CD4-positive, alpha-beta T cell (primary cell): ENCODE measurements at regions not wholly inside any gene's neighbourhood (a gene's known extent, or its start where the extent isn't known, plus 50 kb on each side); places are given as distances from the start of the nearest gene placed in this dataset.

ENCODE experiments used
- ATAC-seq: fragments of 200-7000 bp; cut with Tn5 transposase; one replicate; pipeline ENCODE4 v1.10.0; 2022; ENCODE audit warnings: mild to moderate bottlenecking; ENCODE audit not compliant: poor library complexity
- CTCF ChIA-PET: fragments of 350-600 bp; sonication (Branson Sonifier 250); formaldehyde crosslinking; loops from one replicate; lab custom pipeline; 2021; ENCODE audit warnings: antibody characterized with exemption, inconsistent platforms; lab: Charles Lee
- POLR2A ChIA-PET: fragments of 350-600 bp; sonication (Branson Sonifier 250); formaldehyde crosslinking; loops from one replicate; lab custom pipeline; 2021; ENCODE audit warnings: antibody characterized with exemption, inconsistent platforms; lab: Charles Lee
- DNase-seq, 14 experiments: peaks; one replicate each; pipeline ENCODE4 v3.0.0-alpha.2; 2013 to 2020; ENCODE audit warnings: mixed read lengths in 2 of 14
- H3K27ac ChIP-seq, 2 donors: one replicate each; pipeline versions ENCODE4 v1.5.1 to v1.7.0; 2013; ENCODE audit warnings: low read length in 2 of 2, low read depth in 1 of 2, mild to moderate bottlenecking in 1 of 2
- H3K27me3 ChIP-seq, 2 experiments: 1 replicate in 1 of 2; 2 replicates in 1 of 2; pipeline versions ENCODE4 v1.6.1 to v1.7.0; 2013; ENCODE audit warnings: low read length in 2 of 2, control low read depth in 1 of 2, mild to moderate bottlenecking in 1 of 2, moderate library complexity in 1 of 2; ENCODE audit not compliant: insufficient read depth in 2 of 2, control insufficient read depth in 1 of 2
- H3K36me3 ChIP-seq: one replicate; pipeline ENCODE4 v1.6.1; 2013; ENCODE audit warnings: low read length, control low read depth; ENCODE audit not compliant: insufficient read depth
- H3K4me1 ChIP-seq: one replicate; pipeline ENCODE4 v1.6.1; 2013; ENCODE audit warnings: low read length, control low read depth; ENCODE audit not compliant: insufficient read depth
- H3K4me3 ChIP-seq: one replicate; pipeline ENCODE4 v1.5.1; 2013; ENCODE audit warnings: mild to moderate bottlenecking, low read length, moderate library complexity
- H3K9me3 ChIP-seq, 2 experiments: 1 replicate in 1 of 2; 2 replicates in 1 of 2; pipeline versions ENCODE4 v1.6.1 to v1.7.0; 2013; ENCODE audit warnings: low read length in 2 of 2, mild to moderate bottlenecking in 2 of 2, control low read depth in 1 of 2, moderate library complexity in 1 of 2; ENCODE audit not compliant: control insufficient read depth in 1 of 2, insufficient read depth in 1 of 2
- H3K27ac Mint-ChIP-seq: one replicate; pipeline ENCODE4 v1.8.0; 2020; ENCODE audit warnings: mixed read lengths
- H3K27me3 Mint-ChIP-seq: one replicate; pipeline ENCODE4 v1.8.0; 2021; ENCODE audit warnings: mixed read lengths
- H3K36me3 Mint-ChIP-seq: one replicate; pipeline ENCODE4 v1.8.0; 2021; ENCODE audit warnings: low read depth, mixed read lengths
- H3K4me1 Mint-ChIP-seq: one replicate; pipeline ENCODE4 v1.8.0; 2021; ENCODE audit warnings: low read depth, mixed read lengths
- H3K4me3 Mint-ChIP-seq: one replicate; pipeline ENCODE4 v1.8.0; 2020; ENCODE audit warnings: mild to moderate bottlenecking, mixed read lengths
- H3K9me3 Mint-ChIP-seq: one replicate; pipeline ENCODE4 v1.8.0; 2020; ENCODE audit warnings: mixed read lengths
- CTCF ChIP-seq: fragments of 200-600 bp; IDR thresholded peaks from one replicate; pipeline ENCODE4 v1.8.0; 2022; ENCODE audit warnings: antibody characterized with exemption, mild to moderate bottlenecking
- intact Hi-C, 2 experiments: fragments of 100-400 bp; cut with DNase I in 1 of 2; cut with micrococcal nuclease in 1 of 2; formaldehyde crosslinking; loops; one replicate each; pipeline versions ENCODE4 v1.15.1 to v1.9.0; 2023 to 2025; cut with DNase I, micrococcal nuclease

- H3K27ac ChIP-seq, result no peak overlapping the region
- Mint-ChIP-seq H3K27me3 (no peaks in the 10 kb centered on the region), H3K36me3 (no peaks in the 10 kb centered on the region), H3K9me3 (peaks cover 3% of the 10 kb centered on the region), H3K4me3 (no peak overlapping the region), H3K27ac (no peak overlapping the region), H3K4me1 (no peaks in the 10 kb centered on the region)
- CTCF ChIA-PET, result no interaction called here
- H3K4me3 ChIP-seq, result no peak overlapping the region
- H3K27me3 ChIP-seq, result no peaks in the 10 kb centered on the region
- H3K9me3 ChIP-seq, result peaks cover 0 to 6% of the 10 kb centered on the region in 2 experiments
- intact Hi-C loops, result no loop called here
- no peaks in the 10 kb centered on the region for H3K36me3 ChIP-seq
- no peaks in the 10 kb centered on the region for H3K4me1 ChIP-seq
- DNase-seq (no peak), ATAC-seq (no peak)
- TF ChIP-seq CTCF, result no peak
- POLR2A ChIA-PET, result no interaction called here
Measured at GRCh38 chr12:24229031-24229700, 279.7 kb upstream of the SOX5 start.

GRCh38 chr12:24228371-24228770 lies 278.9 kb upstream of the SOX5 start:
- intact Hi-C loops, result no loop called here
- Mint-ChIP-seq H3K36me3 (no peaks in the 10 kb centered on the region), H3K9me3 (peaks cover 3% of the 10 kb centered on the region), H3K4me1 (no peaks in the 10 kb centered on the region), H3K27ac (no peak overlapping the region), H3K4me3 (no peak overlapping the region), H3K27me3 (no peaks in the 10 kb centered on the region)
- Histone ChIP-seq H3K36me3 (no peaks in the 10 kb centered on the region), H3K4me1 (no peaks in the 10 kb centered on the region), H3K9me3 (peaks cover 0 to 6% of the 10 kb centered on the region in 2 experiments), H3K4me3 (no peak overlapping the region), H3K27me3 (no peaks in the 10 kb centered on the region), H3K27ac (no peak overlapping the region)
- no peak for TF ChIP-seq CTCF
- DNase-seq (no peak), ATAC-seq (no peak)
- POLR2A ChIA-PET, result no interaction called here
- CTCF ChIA-PET, result no interaction called here

- ChIA-PET CTCF (no interaction called here), POLR2A (no interaction called here)
Measured at GRCh38 chr12:24227551-24227950, 278.1 kb upstream of the SOX5 start.

More at GRCh38 chr12:24227551-24227950, 278.1 kb upstream of the SOX5 start:
- no peaks in the 10 kb centered on the region for H3K36me3 ChIP-seq
- H3K36me3 Mint-ChIP-seq, result no peaks in the 10 kb centered on the region
- no peak for TF ChIP-seq CTCF
- DNase-seq (no peak), ATAC-seq (no peak)
- no peaks in the 10 kb centered on the region for H3K4me1 Mint-ChIP-seq
- no peak overlapping the region for H3K4me3 Mint-ChIP-seq
- intact Hi-C loops, result no loop called here
- H3K27me3 Mint-ChIP-seq, result no peaks in the 10 kb centered on the region
- H3K4me1 ChIP-seq, result no peaks in the 10 kb centered on the region
- no peak overlapping the region for H3K27ac Mint-ChIP-seq
- no peak overlapping the region for H3K27ac ChIP-seq
- peaks cover 2% of the 10 kb centered on the region for H3K9me3 Mint-ChIP-seq
- peaks cover 0 to 6% of the 10 kb centered on the region in 2 experiments for H3K9me3 ChIP-seq
- H3K4me3 ChIP-seq, result no peak overlapping the region
- no peaks in the 10 kb centered on the region for H3K27me3 ChIP-seq
